ENCODE measurements at regions not wholly inside any gene's neighbourhood (a gene's known extent, or its start where the extent isn't known, plus 50 kb on each side); places are given as distances from the start of the nearest gene placed in this dataset.
"Not testable (repeated sequence)": the region's sequence is repeated elsewhere in the genome, so short reads cannot be mapped to it uniquely, and the experiment has no call there.

- Histone ChIP-seq H3K36me3 (ENCODE audit: control insufficient read depth, insufficient read depth, low read length) (no peaks in the 10 kb centered on the region), H3K27me3 (ENCODE audit: control insufficient read depth, insufficient read depth, low read length) (no peaks in the 10 kb centered on the region), H3K4me1 (ENCODE audit: control insufficient read depth, insufficient read depth, low read length) (no peaks in the 10 kb centered on the region), H3K4me3 (ENCODE audit: low read depth, low read length) (no peak overlapping the region), H3K9me3 (ENCODE audit: control insufficient read depth, insufficient read depth, low read length) (no peaks in the 10 kb centered on the region), H3K9ac (ENCODE audit: low read depth, low read length) (no peak overlapping the region)
These were observed 349.8 kb downstream of the DLEU7 start for GRCh38 chr13:50493683-50494082.

- Histone ChIP-seq H3K36me3 (ENCODE audit: control insufficient read depth, insufficient read depth, low read length) (no peaks in the 10 kb centered on the region), H3K4me1 (ENCODE audit: control insufficient read depth, insufficient read depth, low read length) (no peaks in the 10 kb centered on the region), H3K9ac (ENCODE audit: low read depth, low read length) (no peak overlapping the region), H3K9me3 (ENCODE audit: control insufficient read depth, insufficient read depth, low read length) (no peaks in the 10 kb centered on the region), H3K4me3 (ENCODE audit: low read depth, low read length) (no peak overlapping the region), H3K27me3 (ENCODE audit: control insufficient read depth, insufficient read depth, low read length) (no peaks in the 10 kb centered on the region)
These were observed 349.4 kb downstream of the DLEU7 start for GRCh38 chr13:50494138-50494537.

GRCh38 chr13:50503212-50503611 is 340.3 kb downstream of the DLEU7 start:
- H3K9me3 ChIP-seq (ENCODE audit: control insufficient read depth, insufficient read depth, low read length); H3K27me3 ChIP-seq (ENCODE audit: control insufficient read depth, insufficient read depth, low read length); H3K4me1 ChIP-seq (ENCODE audit: control insufficient read depth, insufficient read depth, low read length); H3K9ac ChIP-seq (ENCODE audit: low read depth, low read length); H3K36me3 ChIP-seq (ENCODE audit: control insufficient read depth, insufficient read depth, low read length); H3K4me3 ChIP-seq (ENCODE audit: low read depth, low read length): not testable (repeated sequence)

GRCh38 chr13:50509167-50509566 is 334.3 kb downstream of the DLEU7 start:
- H3K36me3 ChIP-seq (ENCODE audit: control insufficient read depth, insufficient read depth, low read length), result no peaks in the 10 kb centered on the region
- H3K27me3 ChIP-seq (ENCODE audit: control insufficient read depth, insufficient read depth, low read length), result no peaks in the 10 kb centered on the region
- no peaks in the 10 kb centered on the region for H3K4me1 ChIP-seq (ENCODE audit: control insufficient read depth, insufficient read depth, low read length)
- H3K9me3 ChIP-seq (ENCODE audit: control insufficient read depth, insufficient read depth, low read length), result peaks cover 3% of the 10 kb centered on the region
- no peak overlapping the region for H3K4me3 ChIP-seq (ENCODE audit: low read depth, low read length)
- no peak overlapping the region for H3K9ac ChIP-seq (ENCODE audit: low read depth, low read length)

GRCh38 chr13:50509771-50510441 is 333.6 kb downstream of the DLEU7 start:
- Histone ChIP-seq H3K27me3 (ENCODE audit: control insufficient read depth, insufficient read depth, low read length) (no peaks in the 10 kb centered on the region), H3K9ac (ENCODE audit: low read depth, low read length) (no peak overlapping the region), H3K36me3 (ENCODE audit: control insufficient read depth, insufficient read depth, low read length) (no peaks in the 10 kb centered on the region), H3K9me3 (ENCODE audit: control insufficient read depth, insufficient read depth, low read length) (peaks cover 3% of the 10 kb centered on the region), H3K4me1 (ENCODE audit: control insufficient read depth, insufficient read depth, low read length) (no peaks in the 10 kb centered on the region), H3K4me3 (ENCODE audit: low read depth, low read length) (no peak overlapping the region)

GRCh38 chr13:50510885-50511545 is 332.5 kb downstream of the DLEU7 start:
- not testable (repeated sequence) for H3K4me3 ChIP-seq (ENCODE audit: low read depth, low read length); H3K36me3 ChIP-seq (ENCODE audit: control insufficient read depth, insufficient read depth, low read length); H3K27me3 ChIP-seq (ENCODE audit: control insufficient read depth, insufficient read depth, low read length); H3K9ac ChIP-seq (ENCODE audit: low read depth, low read length); H3K9me3 ChIP-seq (ENCODE audit: control insufficient read depth, insufficient read depth, low read length); H3K4me1 ChIP-seq (ENCODE audit: control insufficient read depth, insufficient read depth, low read length)

DNA sequence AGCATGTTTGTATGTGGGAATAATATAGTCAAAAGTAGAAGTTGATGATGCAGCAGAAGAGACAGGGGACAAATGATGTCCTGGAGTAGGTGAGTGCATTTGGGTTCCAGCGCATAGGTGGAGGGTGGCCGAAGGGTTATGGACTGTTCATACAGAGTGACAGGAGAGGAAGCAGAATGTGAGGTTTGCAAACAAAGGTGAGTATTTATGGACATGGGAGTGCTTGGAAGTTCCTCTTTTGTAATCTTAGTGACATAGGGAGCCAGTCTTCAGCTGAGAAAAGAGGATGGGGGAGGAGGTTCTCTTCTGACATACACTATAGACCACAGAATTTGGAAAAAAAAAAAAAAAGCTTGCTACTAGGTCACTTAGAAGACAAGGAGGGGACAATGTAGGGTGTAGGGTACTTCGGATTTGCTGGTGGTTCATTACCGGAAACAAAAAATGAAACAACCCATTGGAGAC is 331.6 kb downstream of the DLEU7 start:
- Histone ChIP-seq H3K36me3 (ENCODE audit: control insufficient read depth, insufficient read depth, low read length) (no peaks in the 10 kb centered on the region), H3K9ac (ENCODE audit: low read depth, low read length) (no peak overlapping the region), H3K27me3 (ENCODE audit: control insufficient read depth, insufficient read depth, low read length) (no peaks in the 10 kb centered on the region), H3K4me1 (ENCODE audit: control insufficient read depth, insufficient read depth, low read length) (no peaks in the 10 kb centered on the region), H3K4me3 (ENCODE audit: low read depth, low read length) (no peak overlapping the region), H3K9me3 (ENCODE audit: control insufficient read depth, insufficient read depth, low read length) (peaks cover 3% of the 10 kb centered on the region)

DNA sequence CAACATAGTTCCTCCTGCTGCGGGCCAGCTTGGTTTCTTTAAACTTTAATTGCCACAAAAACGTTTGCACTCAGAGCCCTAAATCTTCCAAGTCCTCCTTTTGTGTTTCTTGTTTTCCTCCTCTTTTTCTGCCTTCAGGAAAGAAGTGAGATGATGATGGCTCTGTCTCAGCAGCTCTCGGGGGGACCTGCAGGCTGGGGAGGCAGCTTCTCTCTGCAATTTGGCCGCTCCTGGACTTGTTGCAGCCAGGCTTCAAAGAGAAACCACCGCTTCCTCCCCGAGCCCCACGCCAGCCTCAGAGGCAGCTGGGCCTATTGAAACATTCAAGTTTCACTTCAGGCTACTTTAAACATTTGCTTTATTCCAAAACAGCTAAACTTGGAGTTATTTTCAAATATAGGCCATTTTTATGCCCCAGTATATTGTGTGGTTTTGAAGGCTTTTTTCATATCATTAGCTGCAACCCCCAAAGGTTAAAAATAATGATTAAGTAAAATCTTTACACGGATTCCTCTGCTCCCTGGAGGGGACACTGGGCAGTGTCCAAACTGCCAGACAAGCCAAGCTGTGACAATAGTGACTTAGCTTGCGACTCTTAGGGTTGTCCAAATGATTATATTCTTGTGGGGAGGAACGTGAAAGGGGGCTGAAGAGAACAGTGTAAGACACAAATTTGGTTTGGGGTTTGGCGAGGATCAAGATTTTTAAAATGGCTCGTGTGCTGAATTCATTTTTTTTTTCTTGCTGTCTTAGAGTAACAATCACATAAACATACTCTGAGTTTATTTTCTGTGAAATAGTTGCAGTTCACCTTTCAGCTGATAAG is 330.8 kb downstream of the DLEU7 start:
- no peak overlapping the region for H3K9ac ChIP-seq (ENCODE audit: low read depth, low read length)
- no peaks in the 10 kb centered on the region for H3K4me1 ChIP-seq (ENCODE audit: control insufficient read depth, insufficient read depth, low read length)
- H3K36me3 ChIP-seq (ENCODE audit: control insufficient read depth, insufficient read depth, low read length), result no peaks in the 10 kb centered on the region
- peaks cover 3% of the 10 kb centered on the region for H3K9me3 ChIP-seq (ENCODE audit: control insufficient read depth, insufficient read depth, low read length)
- no peak overlapping the region for H3K4me3 ChIP-seq (ENCODE audit: low read depth, low read length)
- H3K27me3 ChIP-seq (ENCODE audit: control insufficient read depth, insufficient read depth, low read length), result no peaks in the 10 kb centered on the region

DNA sequence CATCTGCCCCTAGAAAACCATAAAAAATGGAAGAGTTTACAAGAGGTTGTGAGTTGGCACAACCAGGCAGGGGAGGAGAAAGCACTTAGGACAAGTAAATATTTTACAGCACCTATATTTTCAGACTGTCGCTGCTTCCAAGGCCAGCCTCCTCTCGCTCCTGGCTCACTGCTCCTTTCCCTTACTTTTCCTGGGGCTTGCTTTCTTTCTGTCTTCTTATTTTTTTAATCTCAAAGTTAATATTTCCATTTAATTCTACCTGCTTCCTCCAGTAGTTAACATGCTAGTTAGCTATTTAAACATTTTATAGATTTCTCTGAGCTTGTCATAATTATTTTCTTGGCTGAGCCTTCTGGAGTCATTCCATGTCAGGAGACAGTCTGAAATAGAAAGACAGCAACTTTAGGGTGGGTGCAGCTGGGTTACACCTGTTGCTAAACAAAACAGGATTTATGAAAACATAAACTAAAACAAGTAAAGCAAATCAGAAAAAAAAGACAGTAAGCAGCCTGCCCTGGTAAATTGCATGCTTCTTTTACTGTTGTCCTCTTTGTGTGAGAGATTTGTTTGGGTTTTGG is 330.1 kb downstream of the DLEU7 start:
- H3K9ac ChIP-seq (ENCODE audit: low read depth, low read length), result no peak overlapping the region
- no peaks in the 10 kb centered on the region for H3K4me1 ChIP-seq (ENCODE audit: control insufficient read depth, insufficient read depth, low read length)
- H3K36me3 ChIP-seq (ENCODE audit: control insufficient read depth, insufficient read depth, low read length), result no peaks in the 10 kb centered on the region
- H3K27me3 ChIP-seq (ENCODE audit: control insufficient read depth, insufficient read depth, low read length), result no peaks in the 10 kb centered on the region
- H3K4me3 ChIP-seq (ENCODE audit: low read depth, low read length), result no peak overlapping the region
- peaks cover 3% of the 10 kb centered on the region for H3K9me3 ChIP-seq (ENCODE audit: control insufficient read depth, insufficient read depth, low read length)

GRCh38 chr13:50514249-50514648 is 329.2 kb downstream of the DLEU7 start:
- no peaks in the 10 kb centered on the region for H3K36me3 ChIP-seq (ENCODE audit: control insufficient read depth, insufficient read depth, low read length)
- no peak overlapping the region for H3K9ac ChIP-seq (ENCODE audit: low read depth, low read length)
- H3K9me3 ChIP-seq (ENCODE audit: control insufficient read depth, insufficient read depth, low read length), result peaks cover 1% of the 10 kb centered on the region
- H3K27me3 ChIP-seq (ENCODE audit: control insufficient read depth, insufficient read depth, low read length), result no peaks in the 10 kb centered on the region
- H3K4me1 ChIP-seq (ENCODE audit: control insufficient read depth, insufficient read depth, low read length), result no peaks in the 10 kb centered on the region
- no peak overlapping the region for H3K4me3 ChIP-seq (ENCODE audit: low read depth, low read length)

GRCh38 chr13:50518131-50518530 is 325.4 kb downstream of the DLEU7 start:
- Histone ChIP-seq H3K9me3 (ENCODE audit: control insufficient read depth, insufficient read depth, low read length) (no peaks in the 10 kb centered on the region), H3K9ac (ENCODE audit: low read depth, low read length) (no peak overlapping the region), H3K36me3 (ENCODE audit: control insufficient read depth, insufficient read depth, low read length) (no peaks in the 10 kb centered on the region), H3K27me3 (ENCODE audit: control insufficient read depth, insufficient read depth, low read length) (no peaks in the 10 kb centered on the region), H3K4me3 (ENCODE audit: low read depth, low read length) (no peak overlapping the region), H3K4me1 (ENCODE audit: control insufficient read depth, insufficient read depth, low read length) (no peaks in the 10 kb centered on the region)

Measured in iPS-15b (cell line).